ENCODE measurements at regions not wholly inside any gene's neighbourhood (a gene's known extent, or its start where the extent isn't known, plus 50 kb on each side); places are given as distances from the start of the nearest gene placed in this dataset.

DNA sequence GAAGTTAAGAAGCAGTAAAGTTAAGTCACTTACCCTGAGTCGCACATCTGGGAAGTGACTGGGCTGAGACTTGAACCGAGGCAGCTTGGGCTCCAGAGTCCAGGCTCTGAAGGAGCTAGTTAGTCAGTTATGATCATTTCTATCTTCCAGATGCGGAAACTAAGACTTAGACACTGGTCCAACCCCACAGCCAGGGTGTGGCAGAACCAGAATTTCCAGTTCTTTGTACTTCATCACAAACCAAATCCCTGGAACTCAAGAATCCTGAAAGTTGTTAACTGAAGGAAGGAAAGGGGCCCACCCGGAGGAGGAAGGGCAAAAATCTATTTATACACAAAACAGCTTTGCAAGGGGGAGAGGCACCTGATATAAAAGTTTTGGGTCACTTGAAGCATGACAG is 389.9 kb downstream of the SHQ1 start:
- TF ChIP-seq, protein P1, sequence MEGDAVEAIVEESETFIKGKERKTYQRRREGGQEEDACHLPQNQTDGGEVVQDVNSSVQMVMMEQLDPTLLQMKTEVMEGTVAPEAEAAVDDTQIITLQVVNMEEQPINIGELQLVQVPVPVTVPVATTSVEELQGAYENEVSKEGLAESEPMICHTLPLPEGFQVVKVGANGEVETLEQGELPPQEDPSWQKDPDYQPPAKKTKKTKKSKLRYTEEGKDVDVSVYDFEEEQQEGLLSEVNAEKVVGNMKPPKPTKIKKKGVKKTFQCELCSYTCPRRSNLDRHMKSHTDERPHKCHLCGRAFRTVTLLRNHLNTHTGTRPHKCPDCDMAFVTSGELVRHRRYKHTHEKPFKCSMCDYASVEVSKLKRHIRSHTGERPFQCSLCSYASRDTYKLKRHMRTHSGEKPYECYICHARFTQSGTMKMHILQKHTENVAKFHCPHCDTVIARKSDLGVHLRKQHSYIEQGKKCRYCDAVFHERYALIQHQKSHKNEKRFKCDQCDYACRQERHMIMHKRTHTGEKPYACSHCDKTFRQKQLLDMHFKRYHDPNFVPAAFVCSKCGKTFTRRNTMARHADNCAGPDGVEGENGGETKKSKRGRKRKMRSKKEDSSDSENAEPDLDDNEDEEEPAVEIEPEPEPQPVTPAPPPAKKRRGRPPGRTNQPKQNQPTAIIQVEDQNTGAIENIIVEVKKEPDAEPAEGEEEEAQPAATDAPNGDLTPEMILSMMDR (IDR thresholded peaks at IDR 0.05) = no peak
- no peak for TF ChIP-seq ZFX (IDR thresholded peaks at IDR 0.05; ENCODE audit: borderline replicate concordance)
